ENCODE measurements at regions not wholly inside any gene's neighbourhood (a gene's known extent, or its start where the extent isn't known, plus 50 kb on each side); places are given as distances from the start of the nearest gene placed in this dataset.
"Not testable (repeated sequence)": the region's sequence is repeated elsewhere in the genome, so short reads cannot be mapped to it uniquely, and the experiment has no call there.

GRCh38 chr2:109721626-109722025 is 72.5 kb upstream of the RGPD5 start:
- Mint-ChIP-seq H3K27me3 (ENCODE audit: low read depth, poor library complexity) (peaks cover 7% of the 10 kb centered on the region), H3K36me3 (ENCODE audit: low read depth) (no peaks in the 10 kb centered on the region), H3K27ac (no peak overlapping the region), H3K4me3 (no peak overlapping the region), H3K4me1 (peaks cover 15% of the 10 kb centered on the region), H3K9me3 (peaks cover 18% of the 10 kb centered on the region)
- no peak for DNase-seq
- no peak for TF ChIP-seq CTCF (IDR thresholded peaks at IDR 0.05)

GRCh38 chr2:109722026-109722425 is 72.1 kb upstream of the RGPD5 start:
- TF ChIP-seq CTCF (IDR thresholded peaks at IDR 0.05): no peak
- Mint-ChIP-seq H3K4me1 (peaks cover 19% of the 10 kb centered on the region), H3K27me3 (ENCODE audit: low read depth, poor library complexity) (peaks cover 8% of the 10 kb centered on the region), H3K4me3 (no peak overlapping the region), H3K36me3 (ENCODE audit: low read depth) (no peaks in the 10 kb centered on the region), H3K27ac (no peak overlapping the region), H3K9me3 (peaks cover 18% of the 10 kb centered on the region)
- no peak for DNase-seq

- peaks cover 20% of the 10 kb centered on the region for H3K4me1 Mint-ChIP-seq
- not testable (repeated sequence) for H3K4me3 Mint-ChIP-seq; H3K27me3 Mint-ChIP-seq (ENCODE audit: low read depth, poor library complexity); H3K36me3 Mint-ChIP-seq (ENCODE audit: low read depth); H3K27ac Mint-ChIP-seq; DNase-seq
- peaks cover 18% of the 10 kb centered on the region for H3K9me3 Mint-ChIP-seq
Measured at GRCh38 chr2:109722640-109723039, 71.5 kb upstream of the RGPD5 start.

GRCh38 chr2:109723153-109723552 is 71.0 kb upstream of the RGPD5 start:
- H3K27ac Mint-ChIP-seq; H3K27me3 Mint-ChIP-seq (ENCODE audit: low read depth, poor library complexity); DNase-seq; H3K4me3 Mint-ChIP-seq; H3K36me3 Mint-ChIP-seq (ENCODE audit: low read depth): not testable (repeated sequence)
- H3K9me3 Mint-ChIP-seq: peaks cover 14% of the 10 kb centered on the region
- peaks cover 20% of the 10 kb centered on the region for H3K4me1 Mint-ChIP-seq

GRCh38 chr2:109724533-109725460 is 69.3 kb upstream of the RGPD5 start:
- Mint-ChIP-seq H3K9me3 (peaks cover 10% of the 10 kb centered on the region), H3K4me3 (no peak overlapping the region), H3K36me3 (ENCODE audit: low read depth) (no peaks in the 10 kb centered on the region), H3K27me3 (ENCODE audit: low read depth, poor library complexity) (peaks cover 3% of the 10 kb centered on the region), H3K27ac (no peak overlapping the region), H3K4me1 (peaks cover 32% of the 10 kb centered on the region)
- no peak for TF ChIP-seq CTCF (IDR thresholded peaks at IDR 0.05)
- DNase-seq: no peak

- Mint-ChIP-seq H3K9me3 (peaks cover 10% of the 10 kb centered on the region), H3K36me3 (ENCODE audit: low read depth) (no peaks in the 10 kb centered on the region), H3K27ac (peak overlapping the region; percentile 34), H3K4me3 (no peak overlapping the region), H3K4me1 (peaks cover 31% of the 10 kb centered on the region), H3K27me3 (ENCODE audit: low read depth, poor library complexity) (peaks cover 3% of the 10 kb centered on the region)
- no peak for DNase-seq
- TF ChIP-seq CTCF (IDR thresholded peaks at IDR 0.05): no peak
Measured at GRCh38 chr2:109726379-109727270, 67.5 kb upstream of the RGPD5 start.
